Activated T-cell treated with anti-CD3 and anti-CD28 coated beads for 48 hours (primary cell): ENCODE measurements at regions not wholly inside any gene's neighbourhood (a gene's known extent, or its start where the extent isn't known, plus 50 kb on each side); places are given as distances from the start of the nearest gene placed in this dataset.
"Not testable (repeated sequence)": the region's sequence is repeated elsewhere in the genome, so short reads cannot be mapped to it uniquely, and the experiment has no call there.

Experiments used
- DNase-seq: peaks from one replicate; pipeline ENCODE4 v3.0.0-alpha.2; 2020; ENCODE audit warnings: low read depth

DNA sequence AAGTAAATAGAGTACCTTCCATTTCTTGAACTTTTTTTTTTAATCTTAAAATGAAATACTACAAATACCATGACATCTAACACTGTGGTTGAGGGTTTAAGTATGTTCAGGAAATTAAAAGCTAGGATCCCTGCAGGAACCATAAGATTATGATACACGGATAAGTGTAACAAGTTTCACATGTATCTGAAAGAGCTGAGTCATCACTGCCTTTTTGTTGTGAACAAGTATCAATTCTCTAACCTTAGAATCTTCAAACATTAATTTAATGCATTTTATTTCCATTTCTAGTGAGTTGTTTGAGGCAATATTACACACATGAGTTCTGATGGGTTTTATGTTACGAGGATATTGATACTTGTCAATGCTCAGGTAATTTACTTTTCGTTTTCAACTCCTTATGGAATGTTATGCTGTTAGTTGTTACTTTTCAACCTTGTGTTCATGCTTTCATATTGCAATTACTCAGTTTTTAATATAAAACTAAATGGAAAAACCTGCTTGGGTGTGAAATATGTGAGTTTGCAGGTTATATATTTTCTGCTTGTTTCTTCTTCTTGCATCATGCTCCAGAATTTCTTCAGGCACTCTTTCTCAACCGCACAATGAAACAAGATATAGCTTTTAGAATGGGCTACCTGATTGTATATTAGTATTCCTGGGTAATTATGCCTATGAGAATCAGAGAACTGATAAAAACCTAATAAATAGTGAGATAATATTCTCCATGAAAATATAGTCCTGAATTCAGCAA lies 361.3 kb upstream of the MTNR1B start:
- no peak for DNase-seq

- no peak for DNase-seq
Observed at GRCh38 chr11:92611157-92611556, 358.3 kb upstream of the MTNR1B start.

- DNase-seq = not testable (repeated sequence)
Observed at GRCh38 chr11:92618020-92618419, 351.4 kb upstream of the MTNR1B start.

DNA sequence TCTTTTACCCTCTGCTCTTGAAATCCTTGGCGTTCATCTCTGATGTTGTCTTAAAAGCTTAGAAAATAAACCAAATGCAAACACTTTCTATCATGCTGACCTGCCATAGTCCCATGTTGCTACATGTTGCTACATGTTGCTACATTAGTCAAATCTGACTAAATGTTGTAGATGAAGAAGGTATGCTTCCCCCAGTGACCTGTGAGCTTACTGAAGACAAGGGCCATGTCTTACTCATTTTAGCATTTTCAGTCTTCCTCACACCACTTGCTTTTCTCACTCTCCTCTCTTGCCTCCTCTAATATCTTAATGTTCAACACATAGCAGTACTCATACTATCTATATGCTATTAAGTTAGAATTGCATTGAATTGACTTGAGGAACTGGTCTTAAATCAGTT lies 346.4 kb upstream of the MTNR1B start:
- DNase-seq = no peak

- no peak for DNase-seq
Observed at GRCh38 chr11:92625894-92626293, 343.6 kb upstream of the MTNR1B start.

- no peak for DNase-seq
Observed at GRCh38 chr11:92626624-92627023, 342.8 kb upstream of the MTNR1B start.

DNA sequence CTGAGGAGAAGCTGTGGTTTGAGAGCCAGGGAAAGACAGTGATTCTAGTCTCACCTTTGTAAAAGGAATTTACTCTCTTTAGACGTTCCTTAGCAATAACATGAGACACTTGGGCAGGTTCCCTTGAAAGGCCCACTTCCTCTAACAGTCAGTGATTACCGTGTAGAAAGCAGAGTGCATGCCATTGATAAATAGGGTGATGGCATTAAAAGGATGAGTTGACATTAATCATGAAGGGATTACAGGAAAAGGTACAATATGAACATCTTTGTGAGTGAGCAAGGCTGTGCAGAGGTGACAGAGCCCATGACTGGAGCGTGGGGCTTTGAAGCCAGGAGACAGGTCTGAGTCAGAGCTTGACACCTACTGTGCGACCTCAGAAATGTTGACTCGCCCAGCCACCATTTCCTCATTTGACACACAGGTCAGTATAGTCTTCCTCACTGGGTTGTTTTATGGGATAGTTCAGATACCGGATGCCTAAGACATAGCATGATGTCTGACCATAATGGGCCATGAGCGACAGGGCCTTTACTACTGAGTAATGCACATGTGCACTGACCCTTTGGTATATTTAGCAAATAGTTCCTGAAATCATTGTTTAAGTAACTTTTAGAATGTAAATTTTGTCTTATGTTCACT lies 341.7 kb upstream of the MTNR1B start:
- no peak for DNase-seq

DNA sequence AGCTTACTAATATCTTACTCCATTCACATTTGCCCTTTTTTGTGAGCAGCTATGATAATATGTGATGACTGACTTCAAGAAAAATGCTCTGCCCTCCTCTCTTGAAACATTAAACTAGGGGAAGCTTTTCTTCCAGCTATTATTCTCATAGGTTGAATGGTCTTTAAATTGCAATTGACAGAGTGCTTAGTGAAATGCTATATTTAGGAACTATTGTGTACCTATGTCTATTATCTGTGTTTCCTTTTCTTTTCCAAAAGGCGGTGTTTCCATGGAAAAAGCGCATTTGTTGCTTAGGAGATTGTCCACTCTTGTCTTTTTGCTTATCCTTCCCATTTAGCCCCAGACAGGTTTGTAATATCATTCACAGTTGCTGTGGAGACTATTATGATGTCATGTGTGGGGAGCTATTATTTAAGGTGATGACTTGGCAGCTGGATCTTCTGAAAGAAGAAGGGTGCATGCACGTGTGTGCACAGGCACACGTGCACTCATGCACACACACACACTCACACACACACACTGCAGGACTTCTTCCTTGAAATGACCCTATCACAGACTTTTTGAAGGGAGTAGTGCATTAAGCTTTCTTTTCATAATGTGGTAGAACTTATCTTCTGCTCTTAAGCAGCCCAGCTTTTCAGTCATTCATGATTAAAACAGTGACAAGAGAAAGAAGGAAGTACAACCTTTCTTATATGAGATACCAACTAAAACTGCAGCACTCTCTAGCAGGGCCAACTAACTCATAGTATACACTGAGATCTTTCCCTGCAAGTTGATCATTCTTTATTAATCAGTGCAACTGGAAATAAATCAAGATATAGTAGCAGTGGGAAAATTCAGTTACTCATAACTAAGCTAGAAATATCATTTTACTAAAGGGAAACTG lies 340.8 kb upstream of the MTNR1B start:
- no peak for DNase-seq

DNA sequence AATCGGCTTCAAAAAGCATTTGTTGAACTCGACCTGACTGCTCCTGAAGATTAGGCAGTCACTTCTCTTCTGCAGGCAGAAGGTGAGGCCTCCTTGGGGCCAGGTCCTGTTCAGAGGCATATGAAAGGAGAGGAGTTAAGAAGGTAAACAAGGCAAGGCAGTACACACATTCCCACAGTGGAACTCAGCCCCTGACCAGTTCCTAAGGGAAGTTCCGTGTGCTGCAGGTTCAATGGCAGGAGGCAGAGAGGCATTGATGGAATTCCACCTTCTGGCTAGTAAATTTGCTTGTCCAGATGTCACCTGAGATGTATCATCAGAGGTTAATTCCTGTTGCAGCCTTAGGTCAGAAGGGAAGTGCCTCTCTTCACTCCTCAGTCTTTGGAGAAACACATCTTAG lies 337.0 kb upstream of the MTNR1B start:
- DNase-seq = no peak

- no peak for DNase-seq
Observed at GRCh38 chr11:92633820-92634219, 335.6 kb upstream of the MTNR1B start.

DNA sequence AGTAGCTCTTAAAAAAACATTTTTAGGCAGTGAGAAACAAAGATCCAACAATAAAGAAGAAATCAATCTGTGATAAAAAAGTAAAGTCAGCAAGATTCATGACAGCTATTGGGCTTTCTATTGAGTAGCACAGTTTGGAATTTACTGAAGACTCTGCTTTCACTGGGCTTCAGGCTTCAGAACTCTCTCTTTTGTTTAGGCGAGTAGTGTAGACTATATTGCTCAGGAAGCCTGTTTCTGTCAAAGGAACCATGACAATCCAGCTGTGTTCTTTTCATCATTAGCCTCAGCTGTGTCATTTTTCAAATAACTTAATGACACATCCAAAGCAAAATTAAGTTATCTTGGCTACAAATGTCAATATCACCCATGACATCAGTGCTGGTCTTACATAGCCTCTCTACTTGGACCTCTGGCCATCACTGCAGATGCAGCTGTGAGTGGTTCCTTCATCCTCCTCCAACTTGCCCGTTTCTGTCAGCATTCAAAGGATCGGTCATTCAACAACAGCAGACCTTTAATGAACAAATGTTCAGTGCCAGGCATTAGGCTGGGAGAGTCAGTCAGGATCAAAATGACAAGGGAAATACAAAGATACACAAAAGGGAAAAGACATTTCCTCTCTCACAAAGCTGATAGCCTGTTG lies 332.8 kb upstream of the MTNR1B start:
- DNase-seq = no peak

DNA sequence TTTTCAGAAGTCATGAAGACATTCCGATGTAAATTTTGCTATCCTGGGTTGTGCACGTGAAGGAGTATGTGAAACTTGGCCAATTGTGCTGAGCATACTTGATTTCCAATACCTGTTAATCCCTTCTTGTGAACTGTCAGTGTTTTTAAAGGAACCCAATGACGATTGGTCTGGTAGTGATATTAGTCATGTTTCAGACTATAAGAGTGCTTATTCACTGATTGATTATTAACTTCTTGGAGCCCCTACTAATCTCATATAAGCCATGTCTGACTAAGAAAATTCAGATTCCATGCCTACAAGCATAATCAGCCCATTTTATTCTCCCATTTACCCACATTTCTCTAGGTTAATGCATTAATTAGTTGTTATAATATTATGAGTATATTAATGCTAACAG lies 330.8 kb upstream of the MTNR1B start:
- DNase-seq = no peak

- no peak for DNase-seq
Observed at GRCh38 chr11:92642177-92642931, 327.1 kb upstream of the MTNR1B start.

DNA sequence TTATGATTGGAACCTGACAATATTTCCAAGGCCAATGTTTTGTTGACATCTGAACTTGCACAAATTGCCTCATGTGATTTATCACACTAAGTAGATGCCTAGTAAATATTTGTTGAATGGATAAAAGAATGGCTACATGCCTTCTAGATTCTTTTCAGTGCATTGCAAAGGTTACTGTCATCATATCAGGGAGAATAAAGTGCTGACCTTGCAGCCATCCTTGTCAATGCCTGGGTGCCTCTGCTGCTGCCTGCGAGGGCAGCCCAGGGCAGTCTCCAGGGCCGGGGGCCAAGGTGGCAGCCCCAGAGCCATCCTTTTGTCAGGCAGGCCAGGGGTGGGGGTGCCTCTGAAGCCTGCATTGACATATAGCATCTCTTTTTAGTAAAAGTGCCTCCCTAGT lies 325.6 kb upstream of the MTNR1B start:
- DNase-seq = no peak

DNA sequence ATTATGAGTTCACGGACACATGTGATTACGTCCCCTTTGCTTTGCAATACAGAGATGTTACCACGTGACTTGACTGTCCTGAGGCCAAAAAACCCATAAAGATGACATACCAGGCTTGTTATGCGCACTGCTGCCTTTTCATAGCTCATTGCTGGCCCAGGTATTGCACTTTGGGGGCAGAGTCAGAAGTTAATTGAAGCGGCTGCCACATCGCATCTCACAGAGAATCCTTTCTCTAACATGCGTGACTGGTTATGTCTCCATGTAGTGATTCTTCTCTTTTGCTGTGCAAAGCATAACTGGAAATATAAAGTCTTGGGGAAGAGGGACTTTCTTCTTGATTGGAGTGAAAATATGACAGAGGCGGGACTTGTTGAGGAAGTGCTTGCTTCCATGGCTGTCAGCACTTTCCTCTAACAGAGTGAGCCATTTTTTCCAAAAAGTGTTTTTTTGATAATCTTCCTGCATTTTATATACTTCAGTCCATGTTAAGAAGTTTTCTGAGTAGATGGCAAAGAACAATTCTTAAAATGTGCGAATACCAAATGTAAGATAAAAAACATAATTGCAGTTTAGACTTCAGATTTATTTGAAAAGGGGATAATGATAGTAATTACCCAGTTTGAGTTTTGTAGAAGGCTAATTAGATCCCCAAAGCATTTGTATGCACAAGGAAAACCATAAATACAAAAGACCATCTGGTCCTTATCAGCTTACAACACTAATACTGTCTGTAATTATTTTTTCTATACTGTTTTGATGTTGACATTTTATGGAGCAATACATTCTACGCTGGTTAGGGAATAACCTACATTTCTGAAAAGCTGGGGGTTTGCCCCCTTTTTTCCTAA lies 324.6 kb upstream of the MTNR1B start:
- DNase-seq = no peak

- DNase-seq = no peak
Observed at GRCh38 chr11:92651159-92651558, 318.3 kb upstream of the MTNR1B start.

DNA sequence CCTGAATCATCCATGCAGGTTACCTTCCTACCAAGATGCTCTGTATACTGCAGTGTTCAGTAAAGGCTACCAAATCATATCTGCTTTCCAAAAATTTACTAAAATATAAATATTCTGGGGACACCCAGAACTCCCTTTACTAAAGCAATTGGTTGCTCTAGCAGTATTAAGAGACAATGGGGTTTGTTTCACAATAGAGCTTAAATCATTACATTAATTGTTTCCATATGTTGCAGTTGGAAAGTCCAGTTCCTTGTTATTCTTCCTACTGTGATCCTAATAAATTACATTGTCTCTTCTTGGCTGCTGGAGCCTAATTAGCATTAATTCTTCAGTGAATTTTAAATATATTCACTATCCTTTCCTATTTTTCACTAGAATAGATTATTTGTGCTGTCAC lies 316.0 kb upstream of the MTNR1B start:
- no peak for DNase-seq

GRCh38 chr11:92656783-92657182 lies 312.7 kb upstream of the MTNR1B start:
- DNase-seq = no peak

GRCh38 chr11:92657226-92657625 lies 312.2 kb upstream of the MTNR1B start:
- no peak for DNase-seq

GRCh38 chr11:92658733-92659132 lies 310.7 kb upstream of the MTNR1B start:
- no peak for DNase-seq

DNA sequence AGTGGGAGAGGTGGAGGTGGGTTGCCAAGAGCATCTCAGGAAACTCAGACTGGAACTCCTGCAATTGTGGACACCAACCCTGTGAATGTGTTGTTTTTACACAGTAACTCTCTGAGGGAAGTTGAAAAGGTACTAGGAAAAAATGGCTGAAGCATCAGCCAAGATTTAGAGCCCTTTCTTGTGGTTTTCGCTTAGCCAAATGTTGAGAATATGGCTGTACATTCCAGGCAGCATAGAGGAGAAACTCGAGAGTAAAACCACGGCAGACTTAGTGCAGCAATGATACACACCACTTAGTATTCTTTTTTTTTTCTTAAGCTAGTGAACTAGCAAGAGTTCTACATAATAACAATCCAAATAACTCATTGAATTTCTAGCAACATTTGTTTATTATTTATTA lies 309.7 kb upstream of the MTNR1B start:
- DNase-seq = no peak
